Activated CD8-positive, alpha-beta T cell treated with anti-CD3 and anti-CD28 coated beads, Interleukin-2, amount 10 ng/mL, durations not matched to agents 7 days and 5 days (primary cell): ENCODE measurements at regions not wholly inside any gene's neighbourhood (a gene's known extent, or its start where the extent isn't known, plus 50 kb on each side); places are given as distances from the start of the nearest gene placed in this dataset.

Source experiments
- ATAC-seq: fragments of 150-1000 bp; cut with Tn5 transposase; one replicate; pipeline ENCODE4 v1.10.0; 2021; ENCODE audit warnings: moderate library complexity
- CTCF ChIA-PET: fragments of 350-600 bp; sonication (Branson Sonifier 250); formaldehyde crosslinking; loops from one replicate; lab custom pipeline; 2021; ENCODE audit warnings: antibody characterized with exemption; lab: Charles Lee
- POLR2A ChIA-PET: fragments of 350-600 bp; sonication (Branson Sonifier 250); formaldehyde crosslinking; loops from one replicate; lab custom pipeline; 2021; ENCODE audit warnings: antibody characterized with exemption; lab: Charles Lee
- DNase-seq: peaks from one replicate; pipeline ENCODE4 v3.0.0-alpha.2; 2020
- H3K27ac Mint-ChIP-seq: one replicate; pipeline ENCODE4 v1.8.0; 2021; ENCODE audit warnings: mild to moderate bottlenecking, mixed read lengths
- H3K27me3 Mint-ChIP-seq: one replicate; pipeline ENCODE4 v1.8.0; 2021; ENCODE audit warnings: low read depth, mixed read lengths
- H3K36me3 Mint-ChIP-seq: one replicate; pipeline ENCODE4 v1.8.0; 2021; ENCODE audit warnings: low read depth, mixed read lengths
- H3K4me1 Mint-ChIP-seq: one replicate; pipeline ENCODE4 v1.8.0; 2021; ENCODE audit warnings: low read depth, mixed read lengths
- H3K4me3 Mint-ChIP-seq: one replicate; pipeline ENCODE4 v1.8.0; 2021; ENCODE audit warnings: mild to moderate bottlenecking, mixed read lengths
- H3K9me3 Mint-ChIP-seq: one replicate; pipeline ENCODE4 v1.8.0; 2022; ENCODE audit warnings: mixed read lengths; ENCODE audit not compliant: insufficient read depth

DNA sequence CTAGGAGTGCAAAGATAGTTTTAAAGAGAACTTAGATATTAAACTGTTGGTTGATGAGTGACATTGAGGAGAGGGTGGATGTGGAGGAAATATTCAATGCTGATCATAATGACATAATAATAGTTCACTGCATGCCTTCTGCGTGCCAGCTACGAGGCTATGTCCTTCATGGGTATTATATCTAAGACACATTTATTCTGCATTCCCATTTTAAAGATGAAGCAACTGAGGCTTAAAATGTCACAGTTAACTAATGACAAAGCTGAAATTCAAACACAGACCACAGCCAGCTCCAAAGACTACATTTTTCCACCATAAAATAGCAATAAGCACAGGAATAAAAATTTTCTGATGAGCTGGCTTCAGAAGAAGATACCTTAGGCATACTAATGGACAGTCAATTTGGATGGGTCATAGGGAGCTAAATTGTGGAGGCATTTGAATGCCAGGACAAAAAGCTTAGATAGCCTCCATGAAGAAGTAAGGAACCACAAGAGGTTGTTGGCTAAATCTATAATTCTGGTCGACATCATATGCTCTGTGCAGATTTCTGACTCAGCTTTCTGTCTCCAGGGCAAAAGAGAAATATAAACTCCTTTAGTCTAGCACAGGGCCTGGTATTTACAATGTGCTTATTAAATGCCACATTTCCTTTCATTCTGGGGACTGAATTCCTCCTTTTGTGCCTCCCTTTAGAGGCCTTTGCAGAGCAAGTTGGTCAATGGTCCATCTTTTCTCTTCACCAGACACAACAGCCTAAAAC lies 71.2 kb upstream of the NRIP1 start:
- Mint-ChIP-seq H3K4me3 (no peak overlapping the region), H3K36me3 (no peaks in the 10 kb centered on the region), H3K27ac (no peak overlapping the region), H3K27me3 (peaks cover 5% of the 10 kb centered on the region), H3K9me3 (no peaks in the 10 kb centered on the region), H3K4me1 (no peaks in the 10 kb centered on the region)
- ChIA-PET POLR2A (no interaction called here), CTCF (no interaction called here)
- DNase-seq (no peak), ATAC-seq (no peak)

DNA sequence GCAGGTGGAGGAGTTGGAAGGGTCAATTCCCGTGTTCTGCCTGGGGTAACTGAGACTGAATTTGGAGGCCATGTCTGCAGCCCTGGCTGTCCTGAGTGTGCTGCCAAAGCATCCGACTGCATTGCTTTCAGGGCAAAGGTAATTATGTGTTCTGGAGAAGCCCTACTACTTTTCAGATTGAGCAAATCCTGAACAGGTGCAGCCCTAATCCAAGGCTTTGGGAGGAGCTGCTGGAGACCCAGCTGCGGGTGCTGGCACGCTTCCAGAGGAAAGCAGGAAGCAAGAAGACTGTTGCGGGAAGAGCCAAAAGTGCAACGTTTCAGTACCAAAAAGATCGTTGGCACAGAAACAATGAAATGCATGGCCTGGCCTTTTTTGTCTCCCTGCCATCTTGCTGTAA lies 73.7 kb upstream of the NRIP1 start:
- Mint-ChIP-seq H3K4me3 (no peak overlapping the region), H3K36me3 (no peaks in the 10 kb centered on the region), H3K9me3 (no peaks in the 10 kb centered on the region), H3K27ac (no peak overlapping the region), H3K27me3 (peaks cover 5% of the 10 kb centered on the region), H3K4me1 (no peaks in the 10 kb centered on the region)
- CTCF ChIA-PET = no interaction called here
- POLR2A ChIA-PET = no interaction called here
- DNase-seq (no peak), ATAC-seq (no peak)

DNA sequence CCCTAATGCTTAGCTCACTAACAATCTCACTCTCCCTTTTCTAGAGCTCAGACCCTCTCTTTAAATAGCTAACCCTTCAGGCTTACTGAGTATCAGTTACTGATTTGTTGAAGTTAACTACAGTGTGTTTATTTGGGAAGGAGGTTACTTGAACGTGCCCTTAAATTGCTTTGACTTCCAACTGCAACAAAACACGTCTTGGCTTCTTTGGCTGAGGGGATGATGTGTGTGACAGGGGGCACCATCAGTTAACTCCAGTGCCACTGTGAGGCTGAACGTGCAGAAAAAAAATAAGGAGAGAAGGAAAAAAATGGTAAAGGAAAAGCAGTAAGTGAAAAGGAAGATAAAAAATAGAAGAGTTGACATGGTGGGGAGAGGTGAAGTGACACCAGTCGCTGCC lies 75.1 kb upstream of the NRIP1 start:
- ATAC-seq (no peak), DNase-seq (no peak)
- H3K27ac Mint-ChIP-seq = no peak overlapping the region
- no peak overlapping the region for H3K4me3 Mint-ChIP-seq
- H3K9me3 Mint-ChIP-seq = no peaks in the 10 kb centered on the region
- peaks cover 5% of the 10 kb centered on the region for H3K27me3 Mint-ChIP-seq
- ChIA-PET CTCF (no interaction called here), POLR2A (no interaction called here)
- no peaks in the 10 kb centered on the region for H3K36me3 Mint-ChIP-seq
- H3K4me1 Mint-ChIP-seq = no peaks in the 10 kb centered on the region

DNA sequence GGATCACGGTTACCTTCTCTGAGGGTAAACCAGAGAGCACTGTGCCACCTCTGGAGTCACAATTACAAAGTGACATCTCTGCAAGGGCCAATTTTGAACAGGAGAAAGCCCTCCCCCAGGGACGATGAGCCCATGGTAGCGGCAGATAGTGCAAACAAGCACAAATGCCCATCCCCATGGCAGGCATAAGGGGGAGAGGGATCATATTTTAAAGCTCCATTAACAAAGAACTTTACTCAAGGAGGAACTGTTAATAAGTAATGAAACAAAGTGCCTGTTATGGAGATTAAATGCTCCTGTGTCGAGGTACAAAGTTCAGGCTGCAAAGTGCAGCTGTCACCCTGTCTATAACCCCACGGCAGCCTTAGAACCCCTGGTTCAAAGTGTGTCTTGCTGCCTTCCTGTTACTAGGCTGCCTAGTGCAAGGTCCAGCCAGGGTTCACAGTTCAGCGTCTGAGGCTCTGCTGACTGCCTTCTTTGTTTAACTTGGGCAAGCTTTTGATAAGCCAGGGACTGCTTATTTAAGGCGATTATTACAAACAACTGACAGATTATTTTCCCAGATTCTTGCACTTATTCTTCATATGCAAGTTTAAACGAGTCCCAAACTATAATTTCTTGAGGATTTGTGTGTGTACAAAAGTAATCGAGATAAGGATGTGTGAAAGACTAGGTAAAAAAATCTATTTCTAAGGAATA lies 75.7 kb upstream of the NRIP1 start:
- Mint-ChIP-seq H3K36me3 (no peaks in the 10 kb centered on the region), H3K27me3 (peaks cover 5% of the 10 kb centered on the region), H3K27ac (no peak overlapping the region), H3K4me3 (no peak overlapping the region), H3K9me3 (no peaks in the 10 kb centered on the region), H3K4me1 (no peaks in the 10 kb centered on the region)
- ATAC-seq (no peak), DNase-seq (no peak)
- ChIA-PET POLR2A (no interaction called here), CTCF (no interaction called here)

DNA sequence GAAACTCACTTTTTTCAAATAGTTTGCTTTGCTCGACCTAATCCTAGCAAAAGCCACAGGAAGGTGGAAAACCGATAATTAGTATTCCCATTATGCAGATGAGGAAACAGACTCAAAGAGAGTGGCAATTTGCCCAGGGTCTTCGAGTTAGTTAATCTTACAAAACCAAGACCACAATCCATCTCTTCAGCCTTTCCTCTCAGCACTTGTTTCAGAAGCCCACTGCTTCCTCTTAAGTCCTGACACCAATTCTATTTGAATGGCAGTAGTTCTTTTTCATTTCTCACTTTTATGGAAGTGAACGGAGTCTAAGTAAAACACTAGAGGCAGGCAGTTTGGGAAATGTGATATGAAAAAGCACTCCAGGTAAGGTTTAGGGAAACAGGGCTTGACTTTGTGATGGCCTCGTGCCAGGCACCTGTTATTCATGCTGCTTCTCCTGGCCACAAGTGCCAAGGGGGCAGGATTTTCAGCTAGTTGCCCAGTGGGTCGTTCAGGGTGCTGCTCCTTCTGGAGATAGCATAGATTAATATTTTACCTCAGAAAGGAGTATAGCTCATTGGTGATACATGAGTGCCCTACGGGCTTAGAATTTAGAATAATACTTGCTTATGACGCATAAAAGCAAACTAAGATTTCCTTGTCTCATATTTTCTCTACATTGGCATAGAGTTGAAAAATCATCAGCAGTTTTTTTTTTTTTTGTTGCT lies 76.6 kb upstream of the NRIP1 start:
- no peak for ATAC-seq
- H3K4me1 Mint-ChIP-seq = no peaks in the 10 kb centered on the region
- no peak overlapping the region for H3K27ac Mint-ChIP-seq
- DNase-seq = no peak
- H3K36me3 Mint-ChIP-seq = no peaks in the 10 kb centered on the region
- H3K9me3 Mint-ChIP-seq = no peaks in the 10 kb centered on the region
- CTCF ChIA-PET = no interaction called here
- POLR2A ChIA-PET = no interaction called here
- H3K4me3 Mint-ChIP-seq = no peak overlapping the region
- H3K27me3 Mint-ChIP-seq = peaks cover 5% of the 10 kb centered on the region

DNA sequence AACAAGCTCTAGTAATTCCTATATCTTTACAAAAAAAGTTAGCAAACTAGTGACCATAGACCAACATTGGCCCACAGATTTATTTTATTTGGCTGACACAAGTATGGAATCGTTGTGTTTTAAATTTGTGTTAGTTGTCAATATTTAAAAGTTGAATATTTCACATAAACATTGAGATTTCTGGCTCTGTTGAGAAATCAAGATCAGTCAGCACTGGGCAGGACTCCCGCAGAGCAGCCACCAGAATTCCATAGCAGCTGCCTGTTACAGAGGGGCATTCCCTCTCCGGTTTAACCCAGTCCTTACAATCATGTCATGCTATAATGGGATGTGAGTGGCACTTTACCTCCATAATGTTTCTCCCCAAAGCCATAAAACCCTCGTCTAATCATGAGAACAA lies 79.2 kb upstream of the NRIP1 start:
- no peak overlapping the region for H3K27ac Mint-ChIP-seq

DNA sequence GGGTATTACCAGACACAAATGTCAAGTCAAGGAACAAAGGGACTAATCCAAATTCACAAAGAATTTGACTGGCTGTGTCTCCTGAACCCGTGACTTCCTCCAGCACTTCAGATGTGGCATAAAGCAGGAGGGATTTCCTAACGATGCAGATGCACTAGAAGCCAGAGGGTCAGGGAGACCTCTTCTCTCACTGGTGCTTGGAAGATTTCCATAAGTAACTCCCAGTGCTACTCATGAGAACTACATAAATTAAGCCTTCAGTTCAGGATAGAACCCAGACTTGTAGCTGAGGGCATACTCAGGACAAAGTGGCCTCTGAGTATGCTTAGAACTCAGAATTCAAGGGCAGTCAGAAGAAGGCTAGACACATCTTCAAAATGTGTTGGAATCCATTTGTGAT lies 83.6 kb upstream of the NRIP1 start:
- no peak overlapping the region for H3K27ac Mint-ChIP-seq
- no peak for ATAC-seq
- no peak for DNase-seq
- no peaks in the 10 kb centered on the region for H3K27me3 Mint-ChIP-seq
- H3K36me3 Mint-ChIP-seq = no peaks in the 10 kb centered on the region
- POLR2A ChIA-PET = no interaction called here
- CTCF ChIA-PET = no interaction called here
- H3K4me1 Mint-ChIP-seq = peaks cover 8% of the 10 kb centered on the region
- no peaks in the 10 kb centered on the region for H3K9me3 Mint-ChIP-seq
- no peak overlapping the region for H3K4me3 Mint-ChIP-seq

More for the DNA sequence above, 79.2 kb upstream of the NRIP1 start:
- Mint-ChIP-seq H3K4me1 (no peaks in the 10 kb centered on the region), H3K27me3 (no peaks in the 10 kb centered on the region), H3K36me3 (no peaks in the 10 kb centered on the region), H3K9me3 (no peaks in the 10 kb centered on the region), H3K4me3 (no peak overlapping the region)
- POLR2A ChIA-PET = no interaction called here
- DNase-seq (no peak), ATAC-seq (no peak)
- CTCF ChIA-PET = no interaction called here

DNA sequence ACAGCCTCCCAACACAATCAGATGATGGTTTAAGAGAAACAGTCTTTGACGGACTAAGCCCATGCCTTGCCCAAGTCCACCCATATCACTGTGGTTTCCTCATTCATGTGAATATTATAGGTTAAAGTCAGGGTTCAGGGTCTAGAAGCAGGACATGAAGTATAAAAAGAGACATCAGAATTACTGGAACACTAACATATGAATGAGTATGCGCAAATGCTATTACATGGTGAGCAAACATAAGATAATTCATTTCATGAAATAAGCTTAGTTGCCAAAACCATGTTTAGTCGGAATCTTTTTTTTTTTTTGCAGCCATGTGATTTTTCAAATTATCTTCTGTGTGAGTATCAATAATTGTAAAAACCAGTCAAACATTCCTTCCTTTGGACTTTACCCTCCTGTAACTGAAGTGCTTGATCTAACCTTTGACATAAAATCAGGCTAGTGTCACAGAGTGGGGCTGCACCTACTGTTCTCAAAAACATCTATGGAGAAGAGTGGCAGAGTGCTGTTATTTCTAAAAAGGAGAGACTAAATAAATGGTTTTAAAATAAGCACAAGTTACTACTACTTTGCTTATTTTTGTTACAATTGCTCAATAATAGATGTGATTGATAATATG lies 84.9 kb upstream of the NRIP1 start:
- Mint-ChIP-seq H3K9me3 (no peaks in the 10 kb centered on the region), H3K4me3 (no peak overlapping the region), H3K27me3 (no peaks in the 10 kb centered on the region), H3K36me3 (no peaks in the 10 kb centered on the region), H3K4me1 (peaks cover 8% of the 10 kb centered on the region), H3K27ac (no peak overlapping the region)
- no peak for ATAC-seq
- ChIA-PET CTCF (no interaction called here), POLR2A (no interaction called here)
- DNase-seq = no peak

DNA sequence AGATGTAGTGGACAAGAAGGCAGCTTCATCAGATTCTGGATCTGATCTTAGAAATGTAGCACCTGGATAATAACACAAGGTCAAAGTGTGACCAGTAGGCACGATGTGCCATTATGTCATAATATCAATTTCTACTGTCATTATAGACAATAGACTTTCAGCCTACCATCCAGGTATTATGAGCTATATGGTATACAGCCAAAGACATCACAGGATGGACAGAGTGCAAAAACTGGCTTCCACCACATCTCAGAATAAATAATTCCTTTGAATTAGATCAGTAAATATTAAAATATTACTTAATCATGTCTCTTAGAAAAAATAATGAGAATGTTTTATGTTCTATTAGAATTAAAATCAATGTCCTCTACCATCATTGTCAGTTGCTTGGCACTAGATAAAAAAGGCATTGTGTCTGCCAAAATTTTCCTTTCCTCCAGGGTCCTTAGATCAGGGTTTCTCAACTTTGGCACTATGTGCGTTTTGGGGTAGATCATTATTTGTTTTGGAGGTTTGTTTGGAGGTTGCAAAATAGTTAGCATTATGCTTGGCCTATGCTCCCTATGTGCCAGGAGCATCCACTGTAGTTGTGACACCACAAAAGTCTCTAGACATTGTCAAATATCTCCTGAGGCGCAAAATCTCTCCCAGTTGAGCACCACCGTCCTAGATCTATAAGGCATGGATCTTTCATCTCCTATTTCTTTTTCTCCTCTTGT lies 86.7 kb upstream of the NRIP1 start:
- CTCF ChIA-PET = interaction anchor here (0.7 kb wide), 1 partner anchor 14 kb away, joined by 3 read pairs; no protein-coding TSS in a partner anchor
- Mint-ChIP-seq H3K4me3 (no peak overlapping the region), H3K4me1 (peaks cover 8% of the 10 kb centered on the region), H3K36me3 (no peaks in the 10 kb centered on the region), H3K9me3 (no peaks in the 10 kb centered on the region), H3K27me3 (no peaks in the 10 kb centered on the region), H3K27ac (no peak overlapping the region)
- ATAC-seq (no peak), DNase-seq (no peak)
- POLR2A ChIA-PET = no interaction called here

DNA sequence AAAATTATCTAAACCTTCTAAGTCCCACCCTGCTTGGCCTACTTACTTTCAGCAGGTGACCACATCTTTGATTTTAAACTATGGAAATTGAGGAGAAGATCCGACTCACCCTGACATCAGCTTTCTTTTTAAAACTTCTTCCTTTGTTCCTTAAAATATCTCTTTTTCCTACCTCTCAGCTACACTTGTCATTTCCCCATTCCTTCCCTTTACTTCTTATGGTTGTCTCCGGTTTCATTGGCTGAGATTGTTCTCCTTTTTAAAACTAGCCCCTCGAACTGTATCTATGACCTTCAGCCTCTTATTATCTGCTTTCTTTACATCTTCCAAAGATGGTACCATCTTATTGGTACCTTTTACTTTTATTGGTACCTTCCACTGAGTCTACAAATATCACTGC lies 87.8 kb upstream of the NRIP1 start:
- ATAC-seq (no peak), DNase-seq (no peak)
- POLR2A ChIA-PET = no interaction called here
- CTCF ChIA-PET = interaction anchor here (0.7 kb wide), 1 partner anchor 15 kb away, joined by 3 read pairs; no protein-coding TSS in a partner anchor
- H3K4me1 Mint-ChIP-seq = peaks cover 8% of the 10 kb centered on the region
- no peak overlapping the region for H3K27ac Mint-ChIP-seq
- H3K9me3 Mint-ChIP-seq = no peaks in the 10 kb centered on the region
- H3K4me3 Mint-ChIP-seq = no peak overlapping the region
- H3K36me3 Mint-ChIP-seq = no peaks in the 10 kb centered on the region
- H3K27me3 Mint-ChIP-seq = peaks cover 3% of the 10 kb centered on the region

DNA sequence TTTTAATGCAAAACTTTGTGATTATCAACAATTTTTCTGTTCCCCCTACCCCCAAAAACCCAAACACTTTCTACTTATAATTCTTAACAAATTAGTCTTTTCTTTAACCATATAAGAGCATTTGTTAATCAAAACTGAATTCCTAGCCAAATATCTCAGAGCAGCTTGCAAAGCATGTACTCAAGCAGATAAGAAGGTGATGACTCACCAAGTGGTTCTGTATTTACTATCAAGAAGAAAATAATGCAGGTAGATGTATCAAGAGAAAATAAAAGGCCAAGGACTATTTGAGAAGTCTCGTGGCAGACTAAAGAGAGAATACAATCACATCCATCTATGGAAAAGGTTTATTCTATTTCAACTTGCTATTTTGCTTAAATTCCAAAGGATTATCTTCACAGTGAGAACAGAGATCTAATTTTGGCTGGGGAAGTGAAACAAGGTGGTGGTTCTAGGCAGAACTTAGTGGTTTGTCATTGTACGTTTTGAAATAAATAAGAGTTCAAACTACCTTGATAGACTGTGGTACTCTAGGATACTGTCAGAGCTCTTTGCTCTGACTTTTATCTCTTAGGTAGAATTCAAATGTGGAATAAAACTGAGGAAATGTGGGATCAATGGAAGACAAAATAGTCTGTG lies 94.7 kb upstream of the NRIP1 start:
- no peaks in the 10 kb centered on the region for H3K36me3 Mint-ChIP-seq
- H3K4me3 Mint-ChIP-seq = no peak overlapping the region
- ATAC-seq (no peak), DNase-seq (no peak)
- ChIA-PET POLR2A (no interaction called here), CTCF (no interaction called here)
- H3K27ac Mint-ChIP-seq = no peak overlapping the region
- no peaks in the 10 kb centered on the region for H3K4me1 Mint-ChIP-seq
- peaks cover 3% of the 10 kb centered on the region for H3K27me3 Mint-ChIP-seq
- H3K9me3 Mint-ChIP-seq = no peaks in the 10 kb centered on the region
